ENCODE measurements at regions not wholly inside any gene's neighbourhood (a gene's known extent, or its start where the extent isn't known, plus 50 kb on each side); places are given as distances from the start of the nearest gene placed in this dataset.

GRCh38 chrX:107548775-107549174 is 79.5 kb upstream of the PRPS1 start:
- TF ChIP-seq REST (IDR thresholded peaks at IDR 0.05; ENCODE audit: unreplicated experiment) (no peak), CTCF (conservative IDR thresholded peaks at IDR 0.05; ENCODE audit: low read depth in 2 of 2) (no peak), POLR2AphosphoS5 (IDR thresholded peaks at IDR 0.05; ENCODE audit: low read depth) (no peak), ZNF114 (CRISPR knock-in tag; IDR thresholded peaks at IDR 0.05) (no peak), EZH2 (IDR thresholded peaks at IDR 0.05; ENCODE audit: low read depth, unreplicated experiment) (no peak), NANOG (IDR thresholded peaks at IDR 0.05; ENCODE audit: borderline replicate concordance) (no peak), ETS1 (IDR thresholded peaks at IDR 0.05) (no peak), EZH2phosphoT487 (IDR thresholded peaks at IDR 0.05; ENCODE audit: unreplicated experiment) (no peak), JUNB (IDR thresholded peaks at IDR 0.05; ENCODE audit: unreplicated experiment) (no peak)
